NT2/D1 (cell line): ENCODE measurements at regions not wholly inside any gene's neighbourhood (a gene's known extent, or its start where the extent isn't known, plus 50 kb on each side); places are given as distances from the start of the nearest gene placed in this dataset.

ENCODE experiments used
- YY1 ChIP-seq: IDR thresholded peaks from 2 replicates; pipeline ENCODE4 v1.6.1; 2011; ENCODE audit not compliant: insufficient read length, insufficient read depth
- ZNF274 ChIP-seq: IDR thresholded peaks from 2 replicates; pipeline ENCODE4 v1.6.1; 2011; ENCODE audit warnings: mild to moderate bottlenecking, low read depth, low read length

- no peak for TF ChIP-seq YY1
- no peak for TF ChIP-seq ZNF274
Observed at GRCh38 chr9:85871008-85871407, 69.9 kb upstream of the NAA35 start.
